HG03060 (cell line): ENCODE measurements at regions not wholly inside any gene's neighbourhood (a gene's known extent, or its start where the extent isn't known, plus 50 kb on each side); places are given as distances from the start of the nearest gene placed in this dataset.
"Not testable (repeated sequence)": the region's sequence is repeated elsewhere in the genome, so short reads cannot be mapped to it uniquely, and the experiment has no call there.

ENCODE experiments used
- ATAC-seq: cut with Tn5 transposase; IDR thresholded peaks from one replicate; pipeline ENCODE4 v1.9.1; 2021; ENCODE audit warnings: low read depth, moderate number of reproducible peaks; ENCODE audit not compliant: unreplicated experiment

DNA sequence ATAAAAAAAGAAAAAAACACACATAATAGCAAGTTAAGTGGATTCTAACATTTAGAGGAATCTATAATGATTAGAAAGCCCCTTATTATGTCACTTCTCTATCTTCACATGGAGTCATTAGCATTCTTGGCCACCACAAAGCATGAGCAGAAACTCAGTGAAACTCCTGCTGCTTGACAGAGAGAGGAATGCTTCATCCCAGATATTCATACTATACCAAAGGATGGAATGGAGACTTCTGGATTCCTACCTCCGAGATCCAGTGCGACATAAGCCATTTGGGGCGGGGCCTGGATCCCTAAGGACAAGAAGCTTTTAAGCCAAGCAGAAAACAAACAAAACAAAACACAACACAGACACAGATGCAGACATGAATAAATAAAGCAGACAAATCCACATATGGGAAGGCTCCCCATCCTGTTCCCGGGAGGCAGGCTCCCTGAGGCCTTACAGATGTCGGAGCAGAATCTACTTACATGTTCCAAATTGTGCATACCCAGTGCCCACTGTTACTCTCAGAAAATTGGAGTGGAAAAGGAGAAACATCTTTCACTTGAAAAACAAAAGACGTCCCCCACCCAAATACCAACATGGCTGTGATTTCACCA is 727.3 kb downstream of the MAFB start:
- ATAC-seq = no peak

- ATAC-seq = no peak
These were observed 728.3 kb downstream of the MAFB start for GRCh38 chr20:39960522-39961428.

GRCh38 chr20:39957911-39958310 is 731.1 kb downstream of the MAFB start:
- not testable (repeated sequence) for ATAC-seq

DNA sequence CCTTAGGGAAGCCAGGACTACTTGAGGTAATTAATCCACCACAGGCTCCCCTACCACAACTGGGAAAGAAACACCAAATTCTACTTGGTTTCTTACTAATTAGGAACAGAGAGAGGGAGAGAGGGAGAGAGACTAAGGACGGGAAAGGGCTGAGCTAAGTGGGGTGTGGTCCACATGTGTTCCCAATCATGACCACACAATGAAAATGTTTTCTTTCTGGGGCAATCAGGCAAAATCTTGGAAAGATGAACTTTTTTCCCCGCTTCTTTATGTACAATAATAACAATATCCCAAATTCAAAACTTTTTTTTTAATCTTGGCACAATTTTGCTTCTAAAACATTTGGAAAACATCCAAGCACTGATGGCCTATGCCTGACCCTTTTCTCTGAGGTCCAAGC is 734.4 kb downstream of the MAFB start:
- ATAC-seq = no peak

- no peak for ATAC-seq
These were observed 742.1 kb downstream of the MAFB start for GRCh38 chr20:39946931-39947330.

DNA sequence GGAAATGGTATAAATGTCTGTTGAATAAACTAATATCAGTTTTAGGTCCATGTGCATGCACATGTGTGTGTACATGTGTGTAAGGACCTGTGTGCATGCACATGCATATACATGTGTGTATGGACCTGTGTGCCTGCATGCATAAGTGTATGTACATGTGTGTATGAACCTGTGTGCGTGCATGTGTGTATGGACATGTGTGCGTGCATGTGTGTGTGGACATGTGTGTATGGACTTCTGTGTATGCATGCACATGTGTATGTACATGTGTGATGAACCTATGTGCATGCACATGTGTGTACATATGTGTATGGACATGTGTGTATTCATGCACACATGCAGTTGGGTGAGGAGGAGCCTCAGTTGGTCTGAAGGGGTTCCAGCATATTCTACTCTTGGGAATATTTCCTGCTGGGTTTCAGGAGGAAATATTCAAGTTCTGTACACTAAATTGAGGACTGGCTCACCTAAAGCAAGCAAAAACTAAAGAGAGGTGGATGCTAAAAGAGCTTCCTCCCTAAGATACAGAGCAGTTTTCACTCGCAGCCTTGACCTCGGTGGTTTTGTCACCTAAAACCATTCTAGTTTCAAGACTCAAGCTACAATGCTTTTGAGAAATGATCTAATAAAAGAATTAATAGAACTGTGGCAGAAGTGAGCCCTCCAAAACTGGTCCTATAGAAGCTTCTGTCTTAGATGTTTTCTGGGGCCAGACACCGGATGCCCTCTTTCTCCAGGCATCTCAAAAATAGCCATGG is 742.8 kb downstream of the MAFB start:
- no peak for ATAC-seq

DNA sequence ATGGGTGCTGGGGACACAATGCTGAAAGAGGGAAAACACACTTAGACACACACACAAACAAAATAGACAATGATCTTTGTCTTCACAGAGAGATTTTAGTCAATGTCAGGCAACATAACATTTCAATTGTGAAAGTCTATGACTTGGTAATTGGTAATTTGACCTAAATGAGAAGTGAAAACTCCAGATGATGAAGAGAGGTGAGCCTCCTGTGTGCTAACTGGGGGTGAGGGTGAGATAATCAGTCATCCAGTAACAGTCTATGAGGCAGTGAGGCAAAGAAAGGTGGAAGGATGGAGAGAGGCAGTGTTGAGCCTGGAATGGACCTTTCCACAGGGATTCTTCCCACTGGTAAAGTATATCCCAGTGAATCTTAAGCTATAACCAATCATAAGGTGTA is 744.2 kb downstream of the MAFB start:
- no peak for ATAC-seq

- no peak for ATAC-seq
These were observed 745.7 kb downstream of the MAFB start for GRCh38 chr20:39943336-39943735.

DNA sequence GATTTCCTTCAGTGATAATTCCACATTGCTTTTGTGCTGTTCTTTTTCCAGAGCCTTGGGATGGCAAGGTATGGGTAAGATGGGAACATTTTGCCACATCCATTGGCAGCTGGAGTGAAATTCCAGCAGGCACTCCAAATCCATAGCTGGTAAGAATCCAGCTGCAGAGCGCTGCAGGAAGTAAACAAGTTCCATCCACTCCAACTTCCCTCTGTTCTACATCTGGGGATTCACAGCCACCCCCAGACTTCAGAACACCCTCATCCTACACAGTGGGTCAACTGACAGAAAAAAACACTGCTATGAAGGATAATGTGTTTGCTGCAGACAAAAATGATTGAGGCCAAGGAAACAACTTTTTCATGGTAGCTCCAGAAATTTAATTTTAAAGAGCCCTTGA is 747.8 kb downstream of the MAFB start:
- no peak for ATAC-seq

GRCh38 chr20:39939241-39939865 is 749.7 kb downstream of the MAFB start:
- no peak for ATAC-seq

- ATAC-seq = no peak
These were observed 752.6 kb downstream of the MAFB start for GRCh38 chr20:39936401-39936800.

GRCh38 chr20:39935901-39936300 is 753.1 kb downstream of the MAFB start:
- no peak for ATAC-seq

GRCh38 chr20:39916236-39916765 is 772.7 kb downstream of the MAFB start:
- ATAC-seq = no peak

DNA sequence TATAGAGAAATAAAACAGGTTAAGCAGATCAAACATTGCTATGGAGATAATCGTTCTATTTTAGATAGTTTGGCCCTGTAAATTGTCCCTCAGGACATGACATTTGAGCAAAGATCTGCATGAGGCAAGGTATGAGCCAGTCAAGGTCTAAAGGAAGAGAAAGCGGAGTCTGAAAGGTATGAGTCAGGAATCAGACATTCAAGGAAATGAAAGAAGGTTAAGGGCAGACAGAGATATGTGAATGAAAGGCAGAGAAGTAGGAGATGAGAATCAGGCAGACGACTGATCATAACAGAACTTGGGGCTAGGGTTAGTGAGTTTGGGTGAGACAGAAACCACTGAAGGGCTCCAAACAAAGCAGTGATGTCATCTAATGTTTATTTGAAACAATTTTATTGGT is 775.8 kb downstream of the MAFB start:
- ATAC-seq = no peak

- ATAC-seq = no peak
These were observed 777.5 kb downstream of the MAFB start for GRCh38 chr20:39911497-39911896.

DNA sequence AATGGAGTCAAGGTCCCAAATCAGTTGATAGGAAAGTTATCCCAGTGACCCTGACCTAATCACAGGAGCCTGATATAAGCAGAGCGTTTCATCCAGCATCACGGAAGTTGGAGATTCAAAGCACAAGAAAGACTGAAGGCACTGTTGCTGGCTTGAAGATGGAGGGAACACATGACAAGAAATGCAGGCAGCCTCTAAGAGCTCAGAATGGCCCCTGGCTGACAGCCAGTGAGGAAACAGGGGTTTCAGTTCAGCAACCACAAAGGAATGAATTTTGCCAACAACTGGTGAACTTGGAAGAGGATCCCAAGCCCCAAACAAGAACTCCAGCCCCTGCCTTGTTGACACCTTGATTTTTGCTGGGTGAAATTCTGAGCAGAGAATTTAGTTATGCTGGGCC is 778.5 kb downstream of the MAFB start:
- no peak for ATAC-seq

DNA sequence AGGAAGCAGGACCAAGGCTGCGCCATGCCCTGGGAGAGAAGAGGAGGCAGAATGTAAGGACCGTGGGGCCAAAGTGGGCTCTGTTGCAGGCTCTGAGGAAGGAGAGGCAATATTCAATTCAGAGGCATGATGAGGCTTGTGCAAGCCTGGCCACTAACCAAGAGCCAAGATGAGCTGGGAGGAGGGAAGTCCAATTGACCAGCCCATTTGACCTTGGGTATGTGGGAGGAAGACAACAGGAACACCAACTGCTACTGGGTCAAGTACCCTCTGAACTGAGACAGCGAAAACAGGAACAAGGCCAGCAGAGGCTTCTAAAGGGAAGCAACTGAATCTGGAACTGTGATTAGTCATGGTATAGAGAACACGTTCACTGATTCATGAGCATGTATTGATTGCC is 779.6 kb downstream of the MAFB start:
- ATAC-seq = no peak

DNA sequence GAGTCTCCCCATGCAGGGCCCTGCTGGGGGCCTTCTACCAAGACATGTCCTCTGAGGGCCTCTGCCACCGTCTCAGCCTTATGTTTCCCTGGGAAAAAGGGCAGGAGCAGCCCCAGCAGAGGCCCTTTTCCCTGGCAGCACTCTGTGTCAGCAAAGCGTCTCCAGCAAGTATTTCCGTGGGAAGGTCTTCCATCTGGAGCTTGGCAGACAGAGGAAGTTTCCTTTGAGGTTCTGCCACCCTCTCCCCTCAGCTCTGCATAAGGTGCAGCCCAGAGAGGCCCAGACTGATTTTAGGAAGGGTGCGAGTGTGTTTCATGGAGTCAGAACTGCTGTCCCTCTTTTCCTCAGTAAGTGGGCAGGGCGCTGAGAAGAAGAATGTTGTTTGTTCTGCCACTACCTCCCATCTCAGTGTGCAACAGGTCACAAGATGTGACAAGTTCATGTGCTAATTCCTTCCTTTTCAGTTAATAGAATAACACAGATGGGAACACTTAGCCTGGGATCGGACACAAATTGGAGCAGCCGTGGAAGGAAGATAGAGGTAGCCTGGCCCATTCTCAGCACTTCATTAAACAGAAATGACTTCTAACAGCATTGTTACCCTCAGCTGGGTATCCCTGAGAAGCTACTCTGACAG is 784.4 kb downstream of the MAFB start:
- no peak for ATAC-seq

- no peak for ATAC-seq
These were observed 785.1 kb downstream of the MAFB start for GRCh38 chr20:39903806-39904465.

DNA sequence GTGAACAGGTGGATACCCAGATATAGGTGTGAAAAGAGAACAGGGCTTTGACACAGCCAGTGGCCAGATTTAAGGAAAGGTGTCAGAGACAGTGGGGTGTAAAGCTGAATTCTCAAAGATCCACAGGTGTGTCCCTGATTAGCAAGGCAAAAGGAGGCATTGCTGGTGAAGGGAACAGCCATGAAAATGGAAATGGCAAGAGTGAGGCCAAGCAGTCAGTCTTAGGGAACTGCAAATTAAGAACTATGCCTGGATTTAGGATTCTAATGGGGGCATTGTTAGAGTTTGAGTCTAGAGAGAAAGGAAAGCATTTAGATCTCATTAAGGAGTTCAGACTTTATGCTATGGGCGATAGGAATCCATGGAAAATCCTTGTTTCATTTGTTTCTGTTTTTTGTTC is 789.2 kb downstream of the MAFB start:
- no peak for ATAC-seq
